Natural killer cell (primary cell): ENCODE measurements at regions not wholly inside any gene's neighbourhood (a gene's known extent, or its start where the extent isn't known, plus 50 kb on each side); places are given as distances from the start of the nearest gene placed in this dataset.
"Not testable (repeated sequence)": the region's sequence is repeated elsewhere in the genome, so short reads cannot be mapped to it uniquely, and the experiment has no call there.

Source experiments
- ATAC-seq, 3 donors: fragments of 150-1000 bp in 2 of 3; fragments of 200-7000 bp in 1 of 3; cut with Tn5 transposase; 1 replicate in 1 of 3; 2 replicates in 2 of 3; pipeline ENCODE4 v1.10.0; 2021; ENCODE audit warnings: mild to moderate bottlenecking in 2 of 3, moderate library complexity in 2 of 3
- DNase-seq, 2 donors: peaks; one replicate each; pipeline versions ENCODE4 v3.0.0 to v3.0.0-alpha.2; 2013 to 2021; ENCODE audit warnings: mixed read lengths in 1 of 2
- H3K27ac ChIP-seq: one replicate; pipeline ENCODE4 v1.5.1; 2013; ENCODE audit warnings: mild to moderate bottlenecking, low read length
- H3K27me3 ChIP-seq: one replicate; pipeline ENCODE4 v1.6.1; 2013; ENCODE audit warnings: low read length; ENCODE audit not compliant: control insufficient read depth, insufficient read depth
- H3K36me3 ChIP-seq: one replicate; pipeline ENCODE4 v1.6.1; 2013; ENCODE audit warnings: low read length; ENCODE audit not compliant: control insufficient read depth, insufficient read depth
- H3K4me1 ChIP-seq: one replicate; pipeline ENCODE4 v1.6.1; 2013; ENCODE audit warnings: low read length; ENCODE audit not compliant: control insufficient read depth, insufficient read depth
- H3K4me3 ChIP-seq: one replicate; pipeline ENCODE4 v1.5.1; 2013; ENCODE audit warnings: low read length
- H3K9me3 ChIP-seq: one replicate; pipeline ENCODE4 v1.6.1; 2013; ENCODE audit warnings: low read length; ENCODE audit not compliant: control insufficient read depth, insufficient read depth
- H3K27ac Mint-ChIP-seq, 2 donors: one replicate each; pipeline ENCODE4 v1.8.0; 2022; ENCODE audit warnings: mild to moderate bottlenecking in 2 of 2, mixed read lengths in 2 of 2, moderate library complexity in 1 of 2
- H3K27me3 Mint-ChIP-seq, 2 donors: one replicate each; pipeline ENCODE4 v1.8.0; 2022; ENCODE audit warnings: low read depth in 2 of 2, mixed read lengths in 2 of 2
- H3K36me3 Mint-ChIP-seq: one replicate; pipeline ENCODE4 v1.8.0; 2022; ENCODE audit warnings: mixed read lengths
- H3K4me1 Mint-ChIP-seq, 2 donors: one replicate each; pipeline ENCODE4 v1.8.0; 2022; ENCODE audit warnings: mixed read lengths in 2 of 2
- H3K4me3 Mint-ChIP-seq: one replicate; pipeline ENCODE4 v1.8.0; 2022; ENCODE audit warnings: mild to moderate bottlenecking, moderate library complexity, mixed read lengths
- H3K9me3 Mint-ChIP-seq, 2 donors: one replicate each; pipeline ENCODE4 v1.8.0; 2022; ENCODE audit warnings: mixed read lengths in 2 of 2
- CTCF ChIP-seq: fragments of 200-600 bp; IDR thresholded peaks from one replicate; pipeline ENCODE4 v1.8.0; 2022; ENCODE audit warnings: antibody characterized with exemption
- WGBS: methylation state at CpG from one replicate; pipeline ENCODE4 v1.1.7; 2013; ENCODE audit warnings: missing lambda C conversion rate; ENCODE audit not compliant: insufficient coverage; 5-methylcytosine and 5-hydroxymethylcytosine counted together
- intact Hi-C: fragments of 100-400 bp; cut with micrococcal nuclease; formaldehyde crosslinking; loops from one replicate; pipeline ENCODE4 v1.14.2; 2022

DNA sequence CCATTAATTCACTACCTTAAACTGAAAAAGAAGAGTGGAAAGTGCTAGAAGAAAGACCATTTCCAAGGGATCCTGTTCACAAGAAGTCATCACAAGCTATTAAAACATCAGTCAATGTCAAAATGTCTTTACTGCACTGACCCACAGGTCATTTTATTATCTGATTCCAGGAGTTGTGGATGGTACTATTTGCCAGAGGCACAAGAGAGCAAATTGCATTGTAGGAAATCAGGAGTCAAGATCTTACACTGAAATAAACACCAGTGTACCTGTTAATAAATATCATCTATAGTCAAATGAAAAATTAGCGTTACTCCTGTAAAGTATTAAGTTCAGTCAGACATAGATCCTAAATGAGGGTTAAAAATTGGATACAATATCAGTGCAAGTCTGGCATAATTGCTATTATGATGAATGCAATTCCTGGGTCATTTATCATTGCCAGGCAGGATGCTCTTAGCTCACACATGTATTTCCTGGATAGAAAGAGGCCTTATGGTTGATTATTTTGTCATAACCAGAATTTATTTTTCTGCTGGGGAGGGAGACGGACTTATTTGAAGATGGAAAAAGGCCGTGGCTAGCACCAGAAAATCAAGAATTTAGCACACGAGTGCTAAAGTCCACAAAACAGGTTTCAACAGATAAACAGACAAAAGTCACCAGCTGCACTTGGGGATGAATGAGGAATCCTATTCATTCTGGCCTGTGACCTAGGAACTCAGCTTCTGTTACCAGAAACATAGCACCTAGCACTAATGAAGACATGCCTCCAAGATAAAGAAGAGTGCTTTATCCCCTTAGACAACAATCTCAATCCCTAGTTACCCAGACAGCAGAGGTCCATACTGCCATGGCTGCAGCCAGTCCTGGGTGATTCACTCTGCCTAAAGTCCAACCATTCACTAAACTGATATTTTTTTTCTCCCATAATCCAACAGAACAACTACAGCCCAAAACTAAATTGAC, 683.1 kb upstream of the POM121L12 start:
- H3K9me3 Mint-ChIP-seq, result peaks cover 19 to 34% of the 10 kb centered on the region in 2 donors

GRCh38 chr7:52344015-52344414, 691.4 kb upstream of the POM121L12 start:
- no peaks in the 10 kb centered on the region for H3K4me1 ChIP-seq
- DNase-seq, result no peak
- H3K27ac Mint-ChIP-seq, result no peak overlapping the region
- H3K27me3 Mint-ChIP-seq, result no peaks in the 10 kb centered on the region
- no peak overlapping the region for H3K4me3 ChIP-seq
- intact Hi-C loops, result no loop called here
- peaks cover 13% of the 10 kb centered on the region for H3K9me3 ChIP-seq
- WGBS, result 76% methylated on average over 2 of the region's 2 CpGs
- no peak overlapping the region for H3K27ac ChIP-seq
- H3K36me3 ChIP-seq, result no peaks in the 10 kb centered on the region
- H3K4me3 Mint-ChIP-seq, result no peak overlapping the region
- H3K36me3 Mint-ChIP-seq, result peaks cover 16% of the 10 kb centered on the region
- no peak for TF ChIP-seq CTCF
- no peak for ATAC-seq
- H3K4me1 Mint-ChIP-seq, result no peaks in the 10 kb centered on the region
- no peaks in the 10 kb centered on the region for H3K27me3 ChIP-seq
- H3K9me3 Mint-ChIP-seq, result peaks cover 24 to 32% of the 10 kb centered on the region in 2 donors

More for the DNA sequence above, 683.1 kb upstream of the POM121L12 start:
- H3K4me3 Mint-ChIP-seq, result no peak overlapping the region
- no peak overlapping the region for H3K27ac ChIP-seq
- no peak for DNase-seq
- H3K27me3 ChIP-seq, result no peaks in the 10 kb centered on the region
- WGBS, result 73% methylated on average over 4 of the region's 4 CpGs
- no peaks in the 10 kb centered on the region for H3K36me3 ChIP-seq
- no peaks in the 10 kb centered on the region for H3K4me1 Mint-ChIP-seq
- ATAC-seq, result no peak
- no peak overlapping the region for H3K4me3 ChIP-seq
- intact Hi-C loops, result no loop called here
- H3K4me1 ChIP-seq, result no peaks in the 10 kb centered on the region
- no peak overlapping the region for H3K27ac Mint-ChIP-seq
- H3K9me3 ChIP-seq, result peaks cover 12% of the 10 kb centered on the region
- no peaks in the 10 kb centered on the region for H3K36me3 Mint-ChIP-seq
- H3K27me3 Mint-ChIP-seq, result no peaks in the 10 kb centered on the region
- TF ChIP-seq CTCF, result no peak

DNA sequence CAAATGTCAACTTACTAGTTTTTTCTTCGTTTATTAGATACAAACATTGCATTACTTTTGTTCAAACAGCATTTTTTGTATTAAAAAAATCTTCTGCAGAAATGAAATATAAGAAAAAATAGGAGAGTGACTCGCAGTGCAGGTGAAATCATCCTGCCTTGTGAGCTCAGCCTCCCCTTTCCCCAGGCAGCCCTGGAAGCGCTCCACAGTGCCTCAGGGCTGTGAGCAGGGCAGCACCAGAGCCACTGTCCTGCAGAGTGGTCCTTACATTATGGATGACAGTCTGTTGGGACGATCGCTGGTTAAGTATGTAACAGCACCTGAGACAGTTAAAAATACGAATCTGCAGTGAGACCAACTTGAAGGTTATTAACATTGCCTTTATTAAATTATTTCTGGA, 695.4 kb upstream of the POM121L12 start:
- Mint-ChIP-seq H3K9me3 (peaks cover 21 to 23% of the 10 kb centered on the region in 2 donors), H3K4me3 (no peak overlapping the region), H3K27ac (no peak overlapping the region), H3K27me3 (no peaks in the 10 kb centered on the region), H3K4me1 (no peaks in the 10 kb centered on the region), H3K36me3 (peaks cover 16% of the 10 kb centered on the region)
- Histone ChIP-seq H3K4me1 (no peaks in the 10 kb centered on the region), H3K4me3 (no peak overlapping the region), H3K9me3 (peaks cover 16% of the 10 kb centered on the region), H3K27me3 (no peaks in the 10 kb centered on the region), H3K27ac (no peak overlapping the region), H3K36me3 (no peaks in the 10 kb centered on the region)
- no peak for TF ChIP-seq CTCF
- ATAC-seq (no peak), DNase-seq (no peak)
- intact Hi-C loops, result no loop called here
- 81% methylated on average over 5 of the region's 6 CpGs for WGBS

DNA sequence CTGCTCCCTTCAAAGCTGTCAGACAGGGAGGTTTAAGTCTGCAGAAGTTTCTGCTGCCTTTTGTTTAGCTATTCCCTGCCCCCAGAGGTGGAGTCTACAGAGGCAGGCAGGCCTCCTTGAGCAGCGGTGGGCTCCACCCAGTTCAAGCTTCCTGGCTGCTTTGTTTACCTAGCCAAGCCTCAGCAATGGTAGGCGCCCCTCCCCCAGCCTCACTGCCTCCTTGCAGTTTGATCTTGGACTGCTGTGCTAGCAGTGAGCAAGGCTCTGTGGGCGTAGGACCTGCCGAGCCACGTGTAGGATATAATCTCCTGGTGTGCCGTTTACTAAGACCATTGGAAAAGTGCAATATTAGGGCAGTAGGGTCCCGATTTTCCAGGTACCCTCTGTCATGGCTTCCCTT, 707.1 kb upstream of the POM121L12 start:
- WGBS, result 88% methylated on average over 7 of the region's 7 CpGs
- DNase-seq, H3K4me3 Mint-ChIP-seq, H3K4me1 ChIP-seq, H3K36me3 ChIP-seq, H3K4me1 Mint-ChIP-seq, H3K27ac Mint-ChIP-seq, H3K27me3 Mint-ChIP-seq, H3K4me3 ChIP-seq, H3K27me3 ChIP-seq, intact Hi-C loops, ATAC-seq, H3K36me3 Mint-ChIP-seq, H3K27ac ChIP-seq: not testable (repeated sequence)
- peaks cover 9 to 14% of the 10 kb centered on the region in 2 donors for H3K9me3 Mint-ChIP-seq
- peaks cover 12% of the 10 kb centered on the region for H3K9me3 ChIP-seq
